HG03521 (cell line): ENCODE measurements at regions not wholly inside any gene's neighbourhood (a gene's known extent, or its start where the extent isn't known, plus 50 kb on each side); places are given as distances from the start of the nearest gene placed in this dataset.

Source experiments
- ATAC-seq: cut with Tn5 transposase; IDR thresholded peaks from one replicate; pipeline ENCODE4 v1.9.1; 2021; ENCODE audit warnings: mild to moderate bottlenecking, moderate library complexity; ENCODE audit not compliant: unreplicated experiment

DNA sequence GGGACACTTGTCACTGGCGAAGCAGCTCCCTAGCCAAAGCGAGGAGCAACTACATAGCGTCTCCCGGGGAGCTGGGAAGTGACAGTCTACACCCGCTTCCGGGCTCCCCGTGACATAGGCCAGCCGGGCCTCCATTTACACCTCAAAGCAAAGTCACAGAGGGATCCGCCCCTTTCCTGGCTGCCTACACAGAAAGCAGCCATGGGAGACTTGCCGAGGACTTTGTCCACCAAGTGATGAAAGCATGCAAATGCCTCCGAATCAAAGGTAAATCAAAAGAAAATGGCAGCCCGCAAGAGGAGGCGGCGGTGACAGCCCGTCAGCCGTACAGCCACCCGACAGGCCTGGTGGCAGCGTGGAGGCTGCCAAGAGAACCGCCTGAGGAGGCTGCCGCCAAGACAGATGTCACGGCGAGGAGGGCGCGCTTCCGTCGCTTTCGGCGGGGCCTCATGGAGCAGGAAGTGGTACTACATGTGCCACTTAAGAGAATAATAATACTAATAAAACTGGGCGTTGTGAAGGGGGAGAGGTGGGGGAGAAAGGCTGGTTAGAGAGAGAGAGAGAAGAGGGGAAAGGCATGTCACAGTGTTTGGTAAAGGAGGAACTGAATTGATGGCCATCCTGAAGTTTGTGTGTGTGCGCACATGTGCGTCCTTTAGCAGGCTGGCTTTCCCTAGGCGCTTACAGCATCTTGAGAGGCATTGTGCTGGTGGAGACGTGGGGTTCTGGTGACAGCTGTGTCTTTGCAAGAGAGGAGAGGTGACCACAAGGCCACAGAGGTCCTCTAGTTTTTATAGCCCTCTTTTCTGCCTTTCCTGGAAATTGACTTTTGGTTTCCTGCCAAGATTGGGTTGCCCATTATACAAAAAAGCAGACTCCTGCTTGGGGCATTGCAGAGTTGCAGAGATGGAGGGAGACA lies 661.7 kb downstream of the VRK1 start:
- ATAC-seq = no peak

GRCh38 chr14:97462081-97462480 lies 664.9 kb downstream of the VRK1 start:
- no peak for ATAC-seq

DNA sequence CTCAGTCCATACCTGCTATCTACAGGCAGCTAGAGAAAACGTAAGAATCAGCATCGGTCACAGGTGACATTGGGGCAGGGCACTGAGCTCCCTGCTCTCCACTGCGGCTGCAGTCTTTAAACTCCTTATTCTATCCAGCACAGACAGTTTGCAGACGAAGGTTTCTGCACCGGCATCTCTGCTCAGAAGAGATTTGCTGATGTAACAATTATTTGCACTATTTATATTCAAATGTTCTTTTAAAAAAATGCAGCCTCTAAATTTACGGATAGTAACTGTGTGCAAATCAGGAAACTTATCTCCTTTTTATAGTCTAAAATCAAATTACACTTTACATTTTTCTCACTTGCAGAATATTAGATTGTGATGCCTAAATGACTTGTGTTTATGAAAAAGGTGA lies 671.0 kb downstream of the VRK1 start:
- ATAC-seq = no peak

GRCh38 chr14:97477353-97477752 lies 680.2 kb downstream of the VRK1 start:
- ATAC-seq = no peak

- no peak for ATAC-seq
These were observed 688.0 kb downstream of the VRK1 start for GRCh38 chr14:97485201-97485600.

DNA sequence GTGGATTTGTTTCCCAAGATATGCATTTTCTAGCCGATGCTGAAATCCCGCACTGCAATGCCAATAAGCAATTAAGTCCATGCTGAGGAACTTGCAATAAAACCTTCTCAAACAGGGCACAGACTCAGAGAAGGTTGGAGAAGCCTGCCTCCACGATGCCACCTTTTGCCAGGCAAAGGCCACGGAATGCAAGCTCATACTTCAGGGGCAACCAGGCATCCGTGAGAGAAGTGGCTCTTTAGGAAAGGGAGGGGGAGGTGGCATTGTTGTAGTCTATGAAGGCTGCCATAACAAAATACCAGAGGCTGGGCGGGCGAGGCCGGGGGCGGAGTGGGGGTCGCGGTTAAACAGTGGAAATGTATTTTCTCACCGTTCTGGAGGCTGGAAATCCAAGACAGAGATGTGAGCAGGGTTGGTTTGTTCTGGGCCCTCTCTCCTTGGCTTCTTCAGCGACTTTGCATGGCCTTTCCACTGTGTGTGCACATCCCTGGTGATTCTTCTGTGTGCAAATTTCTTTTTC lies 689.5 kb downstream of the VRK1 start:
- no peak for ATAC-seq

- ATAC-seq = no peak
These were observed 692.6 kb downstream of the VRK1 start for GRCh38 chr14:97489750-97490149.

- ATAC-seq = no peak
These were observed 693.4 kb downstream of the VRK1 start for GRCh38 chr14:97490521-97491070.

DNA sequence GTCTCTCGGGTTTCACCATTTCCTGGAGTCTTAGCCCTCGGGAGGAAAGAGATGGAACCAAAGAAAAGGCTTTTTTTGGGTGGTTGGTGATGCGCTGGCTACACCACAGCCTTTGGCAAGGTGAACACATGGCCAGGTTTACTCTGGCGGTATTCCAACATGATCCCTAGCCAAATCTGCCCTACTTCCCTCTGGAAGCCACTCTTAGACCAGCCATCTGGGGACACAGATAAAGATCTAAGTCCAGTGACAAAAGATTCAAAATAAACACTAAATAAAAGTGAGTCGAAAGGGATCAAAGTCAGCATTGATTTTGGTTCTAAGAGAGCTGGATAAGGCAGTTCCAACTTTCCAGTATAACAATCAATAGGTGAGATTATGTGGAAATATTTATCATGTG lies 694.5 kb downstream of the VRK1 start:
- ATAC-seq = no peak

- ATAC-seq = no peak
These were observed 702.8 kb downstream of the VRK1 start for GRCh38 chr14:97499790-97500481.

- ATAC-seq = no peak
These were observed 709.4 kb downstream of the VRK1 start for GRCh38 chr14:97506626-97507025.

GRCh38 chr14:97513891-97514290 lies 716.7 kb downstream of the VRK1 start:
- ATAC-seq = no peak

GRCh38 chr14:97517566-97518234 lies 720.5 kb downstream of the VRK1 start:
- no peak for ATAC-seq

- ATAC-seq = no peak
These were observed 726.8 kb downstream of the VRK1 start for GRCh38 chr14:97523936-97524335.

- ATAC-seq = no peak
These were observed 727.6 kb downstream of the VRK1 start for GRCh38 chr14:97524589-97525319.

DNA sequence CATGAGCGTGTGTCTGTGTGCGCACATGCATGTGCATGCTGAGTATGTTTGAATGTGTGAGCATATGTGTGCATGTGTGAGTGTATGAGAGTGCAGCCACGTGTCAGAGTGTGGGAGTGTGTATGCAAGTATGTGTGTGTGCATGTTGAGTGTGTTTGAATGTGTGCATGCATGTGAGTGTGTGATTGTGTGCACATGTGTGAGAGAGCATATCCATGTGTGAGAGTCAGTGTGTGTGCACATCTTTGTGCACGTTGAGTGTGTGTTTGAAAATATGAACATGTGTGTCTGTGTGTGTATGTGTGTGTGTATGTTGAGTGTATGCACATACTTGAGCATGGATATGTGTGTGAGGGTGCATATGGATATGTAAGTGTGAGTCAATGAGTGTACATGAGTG lies 730.8 kb downstream of the VRK1 start:
- ATAC-seq = no peak

DNA sequence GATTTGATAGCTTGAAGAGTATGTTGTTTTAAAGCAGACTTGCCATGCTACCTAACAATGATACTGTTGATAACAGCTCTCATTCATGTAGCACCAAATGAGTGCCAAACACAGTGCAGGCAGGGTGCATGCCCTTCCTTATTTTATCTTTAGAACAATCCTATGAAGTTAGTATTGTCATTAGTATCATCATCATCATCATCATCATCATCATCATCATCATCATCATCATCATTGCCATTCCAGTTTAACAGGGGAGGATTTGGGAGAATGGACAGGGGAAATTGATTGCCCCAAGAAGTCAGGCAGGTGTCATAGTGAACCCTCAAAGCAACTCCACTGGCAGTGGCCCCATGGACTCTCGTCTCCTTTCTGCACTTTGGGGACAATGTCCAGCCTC lies 734.9 kb downstream of the VRK1 start:
- ATAC-seq = no peak

DNA sequence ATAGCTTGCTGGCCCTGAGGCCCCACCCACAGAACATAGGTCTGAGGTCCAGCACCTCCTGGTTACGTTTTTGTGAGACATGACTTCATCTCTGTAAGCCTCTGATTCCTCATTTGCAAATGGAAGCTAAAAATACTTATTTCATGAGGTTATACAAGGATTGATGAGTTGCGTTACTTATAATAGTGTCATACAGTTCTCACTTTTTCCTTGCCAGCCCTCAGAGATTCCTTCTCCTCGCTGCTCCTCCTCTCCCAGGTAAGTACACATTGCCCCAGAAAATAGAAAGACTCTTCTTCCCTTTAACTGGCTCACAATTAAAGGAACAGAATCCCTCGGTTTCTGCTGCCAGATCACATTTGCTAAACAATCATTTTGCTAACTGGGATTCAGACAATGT lies 739.2 kb downstream of the VRK1 start:
- no peak for ATAC-seq

DNA sequence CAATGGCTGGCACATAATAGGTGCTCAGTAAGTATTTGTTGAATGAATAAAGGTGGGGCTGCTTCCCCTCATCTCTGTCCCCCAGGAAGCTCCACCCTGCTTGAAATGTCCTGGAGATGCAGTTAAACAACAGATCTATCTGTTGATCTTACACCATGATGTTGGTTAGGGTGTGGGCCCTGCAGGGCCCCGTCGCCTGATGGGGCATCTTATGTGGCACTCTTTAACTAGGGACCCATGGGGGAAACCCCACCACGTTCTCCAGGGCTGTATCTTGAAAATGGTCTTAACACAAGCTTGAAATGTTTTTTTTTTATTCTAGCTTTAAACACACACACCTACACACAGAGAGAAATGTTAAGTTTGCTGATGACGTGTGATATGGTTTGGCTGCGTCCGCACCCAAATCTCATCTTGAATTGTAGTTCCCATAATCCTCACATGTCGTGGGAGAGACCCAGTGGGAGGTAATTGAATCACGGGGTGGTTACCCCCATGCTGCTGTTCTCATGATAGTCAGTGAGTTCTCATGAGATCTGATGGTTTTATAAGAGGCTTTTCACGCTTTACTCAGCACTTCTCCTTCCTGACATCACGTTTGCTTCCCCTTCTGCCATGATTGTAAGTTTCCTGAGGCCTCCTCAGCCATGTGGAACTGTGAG lies 741.7 kb downstream of the VRK1 start:
- ATAC-seq = no peak

- no peak for ATAC-seq
These were observed 742.2 kb downstream of the VRK1 start for GRCh38 chr14:97539411-97539795.
